Kidney epithelial cell (primary cell): ENCODE measurements at regions not wholly inside any gene's neighbourhood (a gene's known extent, or its start where the extent isn't known, plus 50 kb on each side); places are given as distances from the start of the nearest gene placed in this dataset.

Source experiments
- DNase-seq: peaks from one replicate; pipeline ENCODE4 v3.0.0-alpha.2; 2010; ENCODE audit warnings: low read depth
- H3K27me3 ChIP-seq: 2 replicates; pipeline ENCODE4 v1.6.0; 2011; ENCODE audit warnings: low read length; ENCODE audit not compliant: control insufficient read depth, insufficient read depth
- H3K36me3 ChIP-seq: 2 replicates; pipeline ENCODE4 v1.5.1; 2011; ENCODE audit warnings: low read length; ENCODE audit not compliant: control insufficient read depth, insufficient read depth
- H3K4me3 ChIP-seq: 2 replicates; pipeline ENCODE4 v1.5.1; 2011; ENCODE audit warnings: low read depth, mild to moderate bottlenecking, control low read depth, low read length
- TF ChIP-seq, protein P1 (sequence below): IDR thresholded peaks from 2 replicates; pipeline ENCODE4 v1.5.1; 2011; ENCODE audit warnings: mild to moderate bottlenecking, moderate library complexity, low read length, control low read depth, inconsistent platforms; ENCODE audit not compliant: insufficient read depth, poor library complexity, severe bottlenecking

DNA sequence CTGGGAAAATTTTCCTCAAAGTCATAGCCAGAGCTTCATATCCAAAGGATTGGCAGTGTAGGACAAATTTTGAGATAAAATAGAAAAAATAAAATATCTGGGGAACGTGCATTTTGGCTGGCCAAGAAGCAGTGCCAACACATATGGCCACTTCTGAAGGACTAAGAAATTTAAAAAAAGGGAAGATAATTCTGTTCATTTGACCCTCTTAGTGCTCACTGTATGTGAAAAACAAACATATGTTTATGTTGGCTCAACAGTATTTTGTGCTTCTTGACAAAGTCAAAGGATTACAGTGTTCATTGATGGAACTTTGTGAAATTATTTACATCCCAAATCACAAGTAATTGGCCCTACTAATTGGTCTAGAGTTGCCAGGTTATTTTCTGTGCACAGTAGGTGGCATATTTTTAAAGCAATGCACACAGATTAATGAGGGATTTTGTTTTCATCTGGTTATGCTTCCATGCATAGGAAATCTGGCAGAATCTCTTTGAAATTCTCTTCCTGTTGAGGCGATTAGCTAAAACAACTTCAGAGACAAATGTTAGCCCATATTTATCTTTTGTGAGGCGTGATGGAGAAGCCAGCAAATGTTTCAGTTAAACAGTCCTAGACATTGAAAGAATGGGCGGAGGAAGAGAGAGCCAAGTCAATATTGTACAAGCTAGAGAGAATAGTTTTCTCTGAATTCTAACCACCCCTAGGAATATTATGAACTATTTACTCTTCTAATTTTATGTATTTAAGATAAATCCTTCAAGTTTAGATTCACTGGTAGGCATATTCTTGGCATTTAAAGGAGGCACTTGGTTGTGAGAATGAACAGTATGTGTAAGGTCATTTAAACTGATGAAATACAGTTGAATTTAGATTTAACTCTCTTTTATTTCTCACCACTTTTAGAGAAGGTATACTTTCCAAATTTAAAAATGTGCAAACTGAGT, 237.7 kb upstream of the MBL2 start:
- TF ChIP-seq, protein P1, sequence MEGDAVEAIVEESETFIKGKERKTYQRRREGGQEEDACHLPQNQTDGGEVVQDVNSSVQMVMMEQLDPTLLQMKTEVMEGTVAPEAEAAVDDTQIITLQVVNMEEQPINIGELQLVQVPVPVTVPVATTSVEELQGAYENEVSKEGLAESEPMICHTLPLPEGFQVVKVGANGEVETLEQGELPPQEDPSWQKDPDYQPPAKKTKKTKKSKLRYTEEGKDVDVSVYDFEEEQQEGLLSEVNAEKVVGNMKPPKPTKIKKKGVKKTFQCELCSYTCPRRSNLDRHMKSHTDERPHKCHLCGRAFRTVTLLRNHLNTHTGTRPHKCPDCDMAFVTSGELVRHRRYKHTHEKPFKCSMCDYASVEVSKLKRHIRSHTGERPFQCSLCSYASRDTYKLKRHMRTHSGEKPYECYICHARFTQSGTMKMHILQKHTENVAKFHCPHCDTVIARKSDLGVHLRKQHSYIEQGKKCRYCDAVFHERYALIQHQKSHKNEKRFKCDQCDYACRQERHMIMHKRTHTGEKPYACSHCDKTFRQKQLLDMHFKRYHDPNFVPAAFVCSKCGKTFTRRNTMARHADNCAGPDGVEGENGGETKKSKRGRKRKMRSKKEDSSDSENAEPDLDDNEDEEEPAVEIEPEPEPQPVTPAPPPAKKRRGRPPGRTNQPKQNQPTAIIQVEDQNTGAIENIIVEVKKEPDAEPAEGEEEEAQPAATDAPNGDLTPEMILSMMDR, result no peak
- Histone ChIP-seq H3K27me3 (no peaks in the 10 kb centered on the region), H3K36me3 (no peaks in the 10 kb centered on the region), H3K4me3 (no peak overlapping the region)
- no peak for DNase-seq

DNA sequence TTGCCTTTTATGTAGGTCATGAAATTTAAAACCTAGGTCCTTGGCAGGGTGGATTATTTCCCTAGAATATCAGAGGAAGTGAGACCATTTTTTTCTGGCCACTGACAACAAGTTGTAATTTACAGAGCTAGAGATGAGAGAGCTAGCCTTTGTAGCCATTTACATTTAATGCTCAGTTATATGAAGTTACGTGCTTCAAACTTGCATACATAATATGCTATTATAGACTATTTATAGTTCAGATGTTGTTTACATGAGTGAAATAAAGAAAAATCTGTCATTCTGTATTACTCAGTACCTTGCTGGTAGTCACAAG, 234.9 kb upstream of the MBL2 start:
- no peaks in the 10 kb centered on the region for H3K36me3 ChIP-seq
- no peak overlapping the region for H3K4me3 ChIP-seq
- no peak for DNase-seq
- no peaks in the 10 kb centered on the region for H3K27me3 ChIP-seq
- TF ChIP-seq, protein P1, result no peak

DNA sequence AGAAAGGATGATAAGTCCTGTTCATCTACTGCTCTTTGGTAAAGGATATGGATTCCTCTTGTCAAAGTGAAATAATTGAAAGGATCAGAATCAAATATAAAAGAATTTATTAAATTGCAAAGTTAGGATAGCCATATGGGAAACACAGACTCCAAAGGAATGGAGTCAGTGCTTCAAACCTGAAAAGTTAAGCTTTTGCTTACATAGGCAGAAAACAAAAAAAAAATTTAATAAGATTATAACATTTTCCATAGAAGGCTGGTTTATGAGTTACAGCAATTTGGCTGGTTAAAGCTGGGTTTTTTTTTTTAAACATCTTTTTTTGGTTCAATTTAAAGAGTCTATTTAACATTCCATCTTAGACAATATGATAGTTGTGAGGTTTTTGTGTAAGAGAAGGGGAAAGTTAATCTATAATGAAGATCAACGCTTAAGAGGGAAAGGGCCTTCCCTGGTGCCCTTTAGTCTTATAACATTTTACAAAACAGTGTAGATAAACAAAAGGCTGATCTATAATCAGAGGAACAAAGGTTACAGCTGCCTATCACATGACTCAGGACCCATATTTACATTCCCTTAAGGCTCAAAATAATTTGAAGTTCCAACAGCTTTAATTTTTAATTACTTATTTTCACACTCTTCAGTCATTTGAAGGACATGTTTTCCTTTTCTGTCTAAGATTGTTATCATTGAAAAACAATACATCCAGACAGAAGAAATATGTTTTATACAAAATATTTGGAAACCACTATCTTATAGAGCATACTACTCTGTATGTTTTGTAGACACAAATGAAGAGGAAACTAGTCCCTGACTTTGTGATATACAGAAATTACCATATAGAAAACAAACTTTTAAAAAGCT, 234.3 kb upstream of the MBL2 start:
- no peaks in the 10 kb centered on the region for H3K36me3 ChIP-seq
- TF ChIP-seq, protein P1, result no peak
- no peak for DNase-seq
- no peaks in the 10 kb centered on the region for H3K27me3 ChIP-seq
- no peak overlapping the region for H3K4me3 ChIP-seq

DNA sequence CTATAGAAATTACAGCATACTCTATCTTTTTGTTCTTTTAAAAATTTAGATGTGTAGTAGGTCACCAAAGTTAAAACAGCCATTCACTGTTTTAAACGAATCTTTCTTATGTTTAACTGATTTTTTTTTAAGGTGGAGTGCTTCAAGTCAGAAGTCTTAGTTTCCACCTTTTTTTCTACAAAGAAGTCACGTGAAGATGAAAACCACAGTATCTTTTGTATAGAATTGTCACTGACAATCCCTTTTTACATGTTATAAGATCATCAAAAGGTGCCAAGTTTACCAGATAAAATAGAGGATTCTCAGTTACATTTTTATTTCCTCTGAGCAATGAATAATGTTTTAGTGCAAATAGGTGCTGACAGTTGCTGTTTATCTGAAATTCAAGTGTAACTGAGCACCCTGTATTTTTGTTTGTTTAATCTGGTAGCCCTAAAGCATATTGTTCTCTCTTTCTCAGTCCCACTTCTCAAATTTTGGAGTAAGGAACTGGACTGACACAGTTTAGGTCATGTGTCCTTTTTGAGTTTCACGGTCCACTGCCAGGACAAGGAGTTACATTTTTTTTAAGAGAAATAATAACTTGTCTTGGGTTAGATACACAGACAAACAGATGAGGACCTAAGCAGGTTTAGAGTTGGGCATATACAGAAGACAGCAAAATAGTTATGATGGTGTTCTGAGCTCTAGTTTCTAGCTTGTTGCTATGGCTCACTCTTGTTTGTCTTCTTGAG, 233.2 kb upstream of the MBL2 start:
- H3K27me3 ChIP-seq, result no peaks in the 10 kb centered on the region
- H3K36me3 ChIP-seq, result no peaks in the 10 kb centered on the region
- TF ChIP-seq, protein P1, result no peak
- no peak overlapping the region for H3K4me3 ChIP-seq
- no peak for DNase-seq

DNA sequence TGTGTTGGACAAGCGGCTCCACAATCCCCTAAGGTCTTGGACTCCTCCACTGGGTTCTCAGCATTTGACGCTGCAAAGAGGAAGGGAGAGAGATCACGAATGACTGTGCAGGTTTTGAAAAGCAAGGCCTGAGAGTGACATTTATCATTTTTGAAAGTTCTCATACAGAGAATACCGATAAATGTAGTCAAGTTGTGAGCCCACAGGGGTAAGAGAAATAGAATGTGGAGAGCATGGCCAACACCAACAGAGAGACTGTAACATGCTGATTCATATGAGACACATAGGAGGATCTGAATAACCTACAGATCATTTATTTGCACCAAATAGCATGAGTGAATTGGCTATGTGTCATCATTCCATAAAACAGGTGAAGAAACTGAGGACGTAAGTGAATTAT, 230.5 kb upstream of the MBL2 start:
- H3K36me3 ChIP-seq, result no peaks in the 10 kb centered on the region
- no peak for DNase-seq
- TF ChIP-seq, protein P1, result no peak

More for the DNA sequence above, 230.5 kb upstream of the MBL2 start:
- Histone ChIP-seq H3K4me3 (no peak overlapping the region), H3K27me3 (no peaks in the 10 kb centered on the region)
